ENCODE measurements at regions not wholly inside any gene's neighbourhood (a gene's known extent, or its start where the extent isn't known, plus 50 kb on each side); places are given as distances from the start of the nearest gene placed in this dataset.
"Not testable (repeated sequence)": the region's sequence is repeated elsewhere in the genome, so short reads cannot be mapped to it uniquely, and the experiment has no call there.

DNA sequence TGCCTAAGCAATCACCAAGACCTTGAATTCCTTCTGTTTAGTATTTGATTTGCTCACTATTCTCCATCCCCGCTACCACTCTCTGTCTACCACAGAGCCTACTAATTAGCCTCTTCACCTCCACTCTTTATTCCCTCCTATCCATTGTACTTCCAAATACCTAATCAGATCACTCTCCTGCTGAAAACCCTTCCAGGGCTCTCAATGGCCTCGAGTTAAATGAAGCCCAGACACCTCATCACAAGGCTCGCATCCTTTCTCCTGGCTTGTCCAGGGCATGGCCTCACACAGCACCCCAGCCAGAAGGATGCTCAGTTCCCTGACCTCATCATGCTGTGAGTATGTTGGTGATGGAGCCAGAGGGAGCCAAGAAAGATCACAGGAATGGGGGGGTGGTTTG, 71.4 kb upstream of the PRMT8 start:
- H3K9me3 Mint-ChIP-seq (ENCODE audit: unreplicated experiment): peaks cover 12% of the 10 kb centered on the region

DNA sequence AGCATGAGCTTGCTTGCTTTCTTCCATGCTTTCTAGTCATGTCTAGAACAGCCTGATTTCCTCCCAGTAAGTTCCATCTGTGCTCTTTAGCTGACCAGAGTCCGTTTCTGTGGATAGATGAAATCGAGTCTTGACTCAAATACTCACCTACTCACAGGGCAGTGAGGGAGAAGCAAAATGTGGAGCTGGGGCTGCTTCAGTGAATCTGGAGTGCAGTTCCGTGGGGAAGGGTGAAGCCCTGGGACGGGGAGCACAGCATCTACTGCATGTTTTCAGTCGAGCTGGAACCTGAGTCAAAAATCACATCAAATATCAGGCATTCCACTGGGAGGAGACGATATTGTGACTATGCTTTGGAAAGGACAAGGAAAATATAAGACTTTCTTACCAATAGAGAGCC, 70.3 kb upstream of the PRMT8 start:
- Histone ChIP-seq H3K4me1 (no peaks in the 10 kb centered on the region), H3K4me3 (ENCODE audit: low read depth, low read length) (no peak overlapping the region), H3K27me3 (replicated peaks; ENCODE audit: control insufficient read depth, insufficient read depth, low read length) (no peaks in the 10 kb centered on the region), H3K36me3 (ENCODE audit: control insufficient read depth, insufficient read depth, low read length) (no peaks in the 10 kb centered on the region), H3K9me3 (peaks cover 4% of the 10 kb centered on the region; the same call in 1 of the 2 replicates)
- Mint-ChIP-seq H3K27me3 (ENCODE audit: insufficient read depth, unreplicated experiment) (peaks cover 20% of the 10 kb centered on the region), H3K4me3 (ENCODE audit: unreplicated experiment) (no peak overlapping the region), H3K9me3 (ENCODE audit: unreplicated experiment) (peaks cover 12% of the 10 kb centered on the region), H3K27ac (ENCODE audit: unreplicated experiment) (no peak overlapping the region), H3K36me3 (ENCODE audit: insufficient read depth, unreplicated experiment) (no peaks in the 10 kb centered on the region), H3K4me1 (ENCODE audit: low read depth, unreplicated experiment) (no peaks in the 10 kb centered on the region)
- intact Hi-C loops (cut with micrococcal nuclease; ENCODE audit: unreplicated experiment): no loop called here
- DNase-seq: no peak
- CTCF ChIA-PET: no interaction called here
- BruUV-seq (replicated peaks): no TSS peak
- POLR2A ChIA-PET: no interaction called here
- TF ChIP-seq, protein P1, sequence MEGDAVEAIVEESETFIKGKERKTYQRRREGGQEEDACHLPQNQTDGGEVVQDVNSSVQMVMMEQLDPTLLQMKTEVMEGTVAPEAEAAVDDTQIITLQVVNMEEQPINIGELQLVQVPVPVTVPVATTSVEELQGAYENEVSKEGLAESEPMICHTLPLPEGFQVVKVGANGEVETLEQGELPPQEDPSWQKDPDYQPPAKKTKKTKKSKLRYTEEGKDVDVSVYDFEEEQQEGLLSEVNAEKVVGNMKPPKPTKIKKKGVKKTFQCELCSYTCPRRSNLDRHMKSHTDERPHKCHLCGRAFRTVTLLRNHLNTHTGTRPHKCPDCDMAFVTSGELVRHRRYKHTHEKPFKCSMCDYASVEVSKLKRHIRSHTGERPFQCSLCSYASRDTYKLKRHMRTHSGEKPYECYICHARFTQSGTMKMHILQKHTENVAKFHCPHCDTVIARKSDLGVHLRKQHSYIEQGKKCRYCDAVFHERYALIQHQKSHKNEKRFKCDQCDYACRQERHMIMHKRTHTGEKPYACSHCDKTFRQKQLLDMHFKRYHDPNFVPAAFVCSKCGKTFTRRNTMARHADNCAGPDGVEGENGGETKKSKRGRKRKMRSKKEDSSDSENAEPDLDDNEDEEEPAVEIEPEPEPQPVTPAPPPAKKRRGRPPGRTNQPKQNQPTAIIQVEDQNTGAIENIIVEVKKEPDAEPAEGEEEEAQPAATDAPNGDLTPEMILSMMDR (IDR thresholded peaks at IDR 0.05; ENCODE audit: insufficient read depth in 1 of 2, low read depth in 1 of 2, low read length in 1 of 2, severe bottlenecking in 1 of 2, unreplicated experiment in 1 of 2): no peak

More for the DNA sequence above, 71.4 kb upstream of the PRMT8 start:
- ChIA-PET POLR2A (no interaction called here), CTCF (interaction anchor here (0.5 kb wide), 1 partner anchor 767 kb away, joined by 3 read pairs; no protein-coding TSS in a partner anchor)
- Histone ChIP-seq H3K36me3 (ENCODE audit: control insufficient read depth, insufficient read depth, low read length) (no peaks in the 10 kb centered on the region), H3K4me1 (no peaks in the 10 kb centered on the region), H3K9me3 (peaks cover 4% of the 10 kb centered on the region; the same call in 1 of the 2 replicates), H3K27me3 (replicated peaks; ENCODE audit: control insufficient read depth, insufficient read depth, low read length) (no peaks in the 10 kb centered on the region), H3K4me3 (ENCODE audit: low read depth, low read length) (no peak overlapping the region)
- Mint-ChIP-seq H3K27me3 (ENCODE audit: insufficient read depth, unreplicated experiment) (peaks cover 21% of the 10 kb centered on the region), H3K4me1 (ENCODE audit: low read depth, unreplicated experiment) (no peaks in the 10 kb centered on the region), H3K4me3 (ENCODE audit: unreplicated experiment) (no peak overlapping the region), H3K27ac (ENCODE audit: unreplicated experiment) (no peak overlapping the region), H3K36me3 (ENCODE audit: insufficient read depth, unreplicated experiment) (no peaks in the 10 kb centered on the region)
- DNase-seq: no peak
- intact Hi-C loops (cut with micrococcal nuclease; ENCODE audit: unreplicated experiment): no loop called here
- BruUV-seq (replicated peaks): no TSS peak
- TF ChIP-seq, protein P1 (IDR thresholded peaks at IDR 0.05; ENCODE audit: insufficient read depth in 1 of 2, low read depth in 1 of 2, low read length in 1 of 2, severe bottlenecking in 1 of 2, unreplicated experiment in 1 of 2): no peak

DNA sequence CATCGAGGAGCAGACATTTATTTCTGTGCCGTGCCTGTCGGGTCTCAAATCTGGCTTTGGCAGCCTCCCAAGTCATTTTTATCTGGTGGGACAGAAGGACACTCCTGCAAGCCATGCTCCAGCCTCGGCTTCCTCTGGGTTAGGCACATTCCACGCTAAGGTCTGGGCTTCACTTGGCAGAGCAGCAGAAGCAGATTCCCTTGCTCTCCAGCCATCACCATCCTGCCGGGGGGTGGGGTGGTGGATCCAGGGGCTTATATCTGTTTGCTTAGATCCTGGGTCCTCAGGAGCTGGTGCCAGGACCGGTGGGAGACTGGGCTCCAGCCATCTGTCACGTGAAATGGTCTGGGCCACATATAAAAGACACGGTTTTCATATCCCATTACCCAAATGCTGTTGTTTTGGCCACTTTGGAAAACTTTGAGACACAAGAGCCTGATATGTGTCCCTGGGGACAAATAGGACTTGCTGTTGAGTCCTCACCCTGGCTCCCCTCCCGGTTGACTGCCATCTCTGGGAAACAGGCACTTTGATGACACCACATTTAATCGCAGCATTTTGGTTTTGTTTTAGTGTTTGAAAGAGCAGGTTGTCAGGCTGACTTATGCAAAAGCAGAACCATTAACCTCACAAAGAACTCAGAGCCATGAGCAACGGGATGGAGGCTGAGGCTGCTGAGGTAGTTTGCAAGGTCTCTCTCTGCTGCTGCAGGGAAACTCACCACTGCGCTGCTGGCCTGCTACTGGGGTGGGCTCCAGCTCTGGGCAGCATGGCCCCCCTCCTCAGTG, 69.6 kb upstream of the PRMT8 start:
- Mint-ChIP-seq H3K4me3 (ENCODE audit: unreplicated experiment) (no peak overlapping the region), H3K9me3 (ENCODE audit: unreplicated experiment) (peaks cover 12% of the 10 kb centered on the region), H3K36me3 (ENCODE audit: insufficient read depth, unreplicated experiment) (no peaks in the 10 kb centered on the region), H3K27ac (ENCODE audit: unreplicated experiment) (no peak overlapping the region), H3K4me1 (ENCODE audit: low read depth, unreplicated experiment) (no peaks in the 10 kb centered on the region), H3K27me3 (ENCODE audit: insufficient read depth, unreplicated experiment) (peaks cover 17% of the 10 kb centered on the region)
- no peak overlapping the region for H3K4me3 ChIP-seq (ENCODE audit: low read depth, low read length)
- TF ChIP-seq, protein P1 (IDR thresholded peaks at IDR 0.05; ENCODE audit: insufficient read depth in 1 of 2, low read depth in 1 of 2, low read length in 1 of 2, severe bottlenecking in 1 of 2, unreplicated experiment in 1 of 2): no peak
- intact Hi-C loops (cut with micrococcal nuclease; ENCODE audit: unreplicated experiment): no loop called here
- H3K9me3 ChIP-seq: peaks cover 4% of the 10 kb centered on the region; the same call in 1 of the 2 replicates
- POLR2A ChIA-PET: no interaction called here
- H3K27me3 ChIP-seq (replicated peaks; ENCODE audit: control insufficient read depth, insufficient read depth, low read length): no peaks in the 10 kb centered on the region
- CTCF ChIA-PET: interaction anchor here (0.8 kb wide), 1 partner anchor 107 kb away, joined by 3 read pairs; no protein-coding TSS in a partner anchor
- BruUV-seq (replicated peaks): no TSS peak
- DNase-seq: no peak
- no peaks in the 10 kb centered on the region for H3K4me1 ChIP-seq
- no peaks in the 10 kb centered on the region for H3K36me3 ChIP-seq (ENCODE audit: control insufficient read depth, insufficient read depth, low read length)

DNA sequence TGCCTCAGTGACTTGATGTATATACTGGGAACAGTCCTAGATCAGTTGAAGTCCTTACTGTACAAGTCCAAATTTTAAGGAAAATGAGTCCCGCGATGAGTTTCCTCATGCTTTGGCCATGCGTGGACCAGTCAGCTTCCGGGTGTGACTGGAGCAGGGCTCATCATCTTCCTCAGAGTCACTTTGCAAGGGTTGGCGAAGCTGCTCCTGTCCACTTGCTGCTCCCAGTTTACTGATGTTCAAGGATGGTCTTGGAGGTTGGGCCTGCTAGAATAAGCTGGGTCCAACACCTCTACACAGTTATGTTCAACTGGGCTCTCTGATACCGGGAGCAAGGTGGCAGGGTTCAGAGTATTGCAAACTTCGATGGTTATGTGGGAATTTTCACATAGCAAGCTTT, 66.2 kb upstream of the PRMT8 start:
- H3K27ac Mint-ChIP-seq (ENCODE audit: unreplicated experiment); H3K36me3 ChIP-seq (ENCODE audit: control insufficient read depth, insufficient read depth, low read length); CTCF ChIA-PET; H3K4me1 ChIP-seq; H3K4me3 ChIP-seq (ENCODE audit: low read depth, low read length); H3K36me3 Mint-ChIP-seq (ENCODE audit: insufficient read depth, unreplicated experiment); H3K4me1 Mint-ChIP-seq (ENCODE audit: low read depth, unreplicated experiment); H3K27me3 ChIP-seq (replicated peaks; ENCODE audit: control insufficient read depth, insufficient read depth, low read length); POLR2A ChIA-PET; DNase-seq; H3K27me3 Mint-ChIP-seq (ENCODE audit: insufficient read depth, unreplicated experiment); intact Hi-C loops (cut with micrococcal nuclease; ENCODE audit: unreplicated experiment); H3K9me3 ChIP-seq; H3K4me3 Mint-ChIP-seq (ENCODE audit: unreplicated experiment); BruUV-seq (replicated peaks): not testable (repeated sequence)
- peaks cover 12% of the 10 kb centered on the region for H3K9me3 Mint-ChIP-seq (ENCODE audit: unreplicated experiment)

All from Caco-2 (cell line).